K562 (cell line): ENCODE measurements at regions not wholly inside any gene's neighbourhood (a gene's known extent, or its start where the extent isn't known, plus 50 kb on each side); places are given as distances from the start of the nearest gene placed in this dataset.

Source experiments
- ATAC-seq: fragments of 200-7000 bp; cut with Tn5 transposase; 3 replicates; pipeline ENCODE4 v1.9.1; 2020; ENCODE audit warnings: moderate library complexity
- BruUV-seq: library from RNA; stranded (reverse); fragments of 400-500 nt; replicated peaks from 2 replicates; lab custom pipeline; 2021; lab: Mats Ljungman, UMichigan
- CTCF ChIA-PET: fragments of 300-600 bp; formaldehyde crosslinking; extraction: SDS; loops from one replicate; lab custom pipeline; 2021; ENCODE audit warnings: low intra/inter-chr PET ratio; lab: Yijun Ruan, JAX
- POLR2A ChIA-PET: fragments of 300-600, 350-650 bp; sonication (Branson Sonifier 250); formaldehyde crosslinking; extraction: SDS; loops from one replicate; lab custom pipeline; 2021; ENCODE audit warnings: antibody characterized with exemption, inconsistent platforms; lab: Yijun Ruan, JAX
- DNase-seq, 4 experiments: peaks; one replicate each; pipeline versions ENCODE4 v3.0.0 to v3.0.0-alpha.2; 2011 to 2018; ENCODE audit warnings: low spot score in 3 of 4, mixed read lengths in 3 of 4; ENCODE audit errors: extremely low read depth in 1 of 4
- FAIRE-seq: peaks from 2 replicates; lab custom pipeline; 2011; peaks lifted over from hg19 to GRCh38; lab: Jason Lieb, UNC
- H2AFZ ChIP-seq: 2 replicates; pipeline ENCODE4 v1.6.0; 2011; ENCODE audit warnings: low read depth, low read length, control low read depth, inconsistent platforms
- H3K27ac ChIP-seq: fragments of 200-600 bp; 3 replicates; pipeline ENCODE4 v1.8.0; 2011; ENCODE audit warnings: low read depth, mild to moderate bottlenecking, control low read depth, inconsistent platforms, low read length, moderate library complexity, mixed read lengths; ENCODE audit errors: extremely low read depth
- H3K27me3 ChIP-seq, 2 experiments: fragments of 300-600 bp in 1 of 2; 2 replicates in 1 of 2; 3 replicates in 1 of 2; pipeline versions ENCODE4 v1.6.0 to v1.8.0; 2011; ENCODE audit warnings: inconsistent platforms in 2 of 2, low read length in 2 of 2, mild to moderate bottlenecking in 1 of 2, mixed read lengths in 1 of 2, moderate library complexity in 1 of 2; ENCODE audit not compliant: control insufficient read depth in 2 of 2, insufficient read depth in 2 of 2
- H3K36me3 ChIP-seq: fragments of 300-600 bp; 3 replicates; pipeline ENCODE4 v1.8.0; 2011; ENCODE audit warnings: mild to moderate bottlenecking, low read length, inconsistent platforms; ENCODE audit not compliant: control insufficient read depth, insufficient read depth
- H3K4me1 ChIP-seq, 2 experiments: fragments of 200-600 bp in 1 of 2; replicated peaks in 1 of 2; 2 replicates in 1 of 2; 3 replicates in 1 of 2; pipeline versions ENCODE4 v1.5.1 to v1.8.0; 2011; ENCODE audit warnings: inconsistent platforms in 2 of 2, low read length in 2 of 2, mild to moderate bottlenecking in 1 of 2, mixed read lengths in 1 of 2, moderate library complexity in 1 of 2; ENCODE audit not compliant: control insufficient read depth in 2 of 2, insufficient read depth in 2 of 2
- H3K4me2 ChIP-seq: 2 replicates; pipeline ENCODE4 v1.6.1; 2011; ENCODE audit warnings: low read length, control low read depth, inconsistent platforms, mixed read lengths; ENCODE audit not compliant: insufficient read depth
- H3K4me3 ChIP-seq: fragments of 200-600 bp; sonication (generic), shearing (Covaris generic); 2 replicates; pipeline ENCODE4 v1.5.1; 2016; ENCODE audit warnings: control low read depth, inconsistent platforms
- H3K79me2 ChIP-seq: fragments of 200-600 bp; 3 replicates; pipeline ENCODE4 v1.8.0; 2011; ENCODE audit warnings: low read length, inconsistent platforms; ENCODE audit not compliant: control insufficient read depth, insufficient read depth
- H3K9ac ChIP-seq, 2 experiments: 2 replicates each; pipeline versions ENCODE4 v1.6.0 to v1.6.1; 2011; ENCODE audit warnings: low read depth in 2 of 2, low read length in 2 of 2, control low read depth in 1 of 2, inconsistent platforms in 1 of 2, mild to moderate bottlenecking in 1 of 2, mixed read lengths in 1 of 2; ENCODE audit not compliant: insufficient read depth in 1 of 2
- H3K9me1 ChIP-seq: one replicate; pipeline ENCODE4 v1.6.0; 2011; ENCODE audit warnings: inconsistent platforms, mild to moderate bottlenecking, low read length, moderate library complexity; ENCODE audit not compliant: control insufficient read depth, insufficient read depth
- H3K9me3 ChIP-seq: replicated peaks from 2 replicates; pipeline ENCODE4 v1.5.1; 2011; ENCODE audit warnings: low read depth, low read length, inconsistent platforms; ENCODE audit not compliant: control insufficient read depth, insufficient read depth
- H4K20me1 ChIP-seq: replicated peaks from 2 replicates; pipeline ENCODE4 v1.6.1; 2011; ENCODE audit warnings: low read length, inconsistent platforms, mixed read lengths; ENCODE audit not compliant: control insufficient read depth, insufficient read depth
- BHLHE40 ChIP-seq: IDR thresholded peaks from 2 replicates; pipeline ENCODE4 v1.6.1; 2011; ENCODE audit warnings: low read length, improper control_type of control experiment
- FOXJ2 ChIP-seq: fragments of 200-800 bp; sonication (Bioruptor generic); IDR thresholded peaks from 2 replicates; pipeline ENCODE4 v1.6.1; 2016; ENCODE audit warnings: missing genetic modification characterization, missing compliant biosample characterization
- HMG20A ChIP-seq: fragments of 450-650 bp; formaldehyde crosslinking; conservative IDR thresholded peaks from 2 replicates; pipeline ENCODE4 v1.4.0; 2020; ENCODE audit warnings: mild to moderate bottlenecking, mixed read lengths
- JUND ChIP-seq, 2 experiments: IDR thresholded peaks; 2 replicates in 1 of 2; 3 replicates in 1 of 2; pipeline ENCODE4 v1.6.1; 2011; ENCODE audit warnings: borderline replicate concordance in 2 of 2, low read depth in 2 of 2, low read length in 2 of 2, improper control_type of control experiment in 1 of 2, missing biosample characterization in 1 of 2, missing genetic modification characterization in 1 of 2, missing genetic modification reagents in 1 of 2
- MTA3 ChIP-seq: fragments of 450-650 bp; formaldehyde crosslinking; IDR thresholded peaks from 2 replicates; pipeline ENCODE4 v1.6.1; 2017; ENCODE audit warnings: mild to moderate bottlenecking, borderline replicate concordance
- SRF ChIP-seq, 2 experiments: fragments of 250-450, 450-650 bp in 1 of 2; sonication (Bioruptor Pico) in 1 of 2; sonication (generic) in 1 of 2; formaldehyde crosslinking; IDR thresholded peaks; 2 replicates each; pipeline versions ENCODE4 v1.5.0 to v1.5.1; 2020 to 2022; ENCODE audit warnings: mild to moderate bottlenecking in 1 of 2, missing genetic modification reagents in 1 of 2
- ZNF12 ChIP-seq: sonication (generic); formaldehyde crosslinking; IDR thresholded peaks from 2 replicates; pipeline ENCODE4 v1.4.0; 2020; ENCODE audit warnings: mild to moderate bottlenecking, missing genetic modification reagents
- WGBS: fragments of 100-300 bp; shearing (Covaris generic); methylation state at CpG from one replicate; pipeline ENCODE4 v1.1.6; 2016; ENCODE audit warnings: low coverage, mixed read lengths; ENCODE audit not compliant: insufficient coverage; ENCODE audit errors: missing lambda C conversion rate; 5-methylcytosine and 5-hydroxymethylcytosine counted together
- in situ Hi-C: fragments of 300-500 bp; cut with MboI; formaldehyde crosslinking; loops from 4 replicates; pipeline ENCODE4 v1.15.0; 2018; ENCODE audit warnings: inconsistent platforms, mixed read lengths
- intact Hi-C: fragments of 100-400 bp; cut with micrococcal nuclease; formaldehyde crosslinking; loops from 2 replicates; pipeline ENCODE4 v1.14.2; 2022
- TF ChIP-seq, protein P1 (sequence below), 2 experiments: fragments of 450-650 bp in 1 of 2; sonication (generic) in 1 of 2; formaldehyde crosslinking in 1 of 2; IDR thresholded peaks in 1 of 2; conservative IDR thresholded peaks in 1 of 2; 2 replicates each; pipeline versions ENCODE4 v1.6.1 to v1.8.1; 2016 to 2023; ENCODE audit warnings: mild to moderate bottlenecking in 2 of 2, moderate library complexity in 2 of 2, inconsistent platforms in 1 of 2, missing genetic modification reagents in 1 of 2
- TF ChIP-seq, protein P2 (sequence below), 2 experiments: fragments of 450-650 bp; IDR thresholded peaks; 2 replicates each; pipeline ENCODE4 v1.6.1; 2018; ENCODE audit warnings: mild to moderate bottlenecking in 2 of 2, low read depth in 1 of 2; ENCODE audit not compliant: partially characterized antibody in 2 of 2

DNA sequence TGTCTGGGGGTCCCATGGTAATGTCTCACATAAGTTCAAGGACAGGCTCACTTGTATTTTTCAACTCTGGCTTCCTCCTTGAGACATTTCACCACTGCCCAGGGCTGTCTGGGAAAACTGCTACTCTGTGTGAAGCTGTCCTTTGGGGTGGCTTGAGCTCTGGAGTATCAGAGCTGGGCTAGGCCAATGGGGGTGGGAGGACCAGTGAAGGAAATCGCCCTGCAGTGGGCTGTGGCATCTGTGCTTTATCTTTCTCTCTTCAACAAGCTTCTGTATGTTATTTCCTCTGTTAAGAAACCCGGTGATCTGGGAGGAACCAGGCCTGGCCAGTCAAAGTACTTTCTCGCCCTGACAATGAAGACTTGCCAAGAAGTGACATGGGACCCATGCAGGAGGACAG, 87.4 kb downstream of the SMIM20 start:
- intact Hi-C loops, result no loop called here
- Histone ChIP-seq H3K9me3 (no peaks in the 10 kb centered on the region), H4K20me1 (no peaks in the 10 kb centered on the region)
- no peak for DNase-seq
- in situ Hi-C loops, result no loop called here
- no peak for TF ChIP-seq BHLHE40
- TF ChIP-seq, protein P1, sequence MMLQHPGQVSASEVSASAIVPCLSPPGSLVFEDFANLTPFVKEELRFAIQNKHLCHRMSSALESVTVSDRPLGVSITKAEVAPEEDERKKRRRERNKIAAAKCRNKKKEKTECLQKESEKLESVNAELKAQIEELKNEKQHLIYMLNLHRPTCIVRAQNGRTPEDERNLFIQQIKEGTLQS (IDR thresholded peaks at IDR 0.05), result no peak
- TF ChIP-seq, protein P1 (CRISPR knock-in tag; conservative IDR thresholded peaks at IDR 0.05), result no peak
- TF ChIP-seq ZNF12 (CRISPR knock-in tag), result no peak
- no peak for TF ChIP-seq MTA3
- TF ChIP-seq, protein P2, sequence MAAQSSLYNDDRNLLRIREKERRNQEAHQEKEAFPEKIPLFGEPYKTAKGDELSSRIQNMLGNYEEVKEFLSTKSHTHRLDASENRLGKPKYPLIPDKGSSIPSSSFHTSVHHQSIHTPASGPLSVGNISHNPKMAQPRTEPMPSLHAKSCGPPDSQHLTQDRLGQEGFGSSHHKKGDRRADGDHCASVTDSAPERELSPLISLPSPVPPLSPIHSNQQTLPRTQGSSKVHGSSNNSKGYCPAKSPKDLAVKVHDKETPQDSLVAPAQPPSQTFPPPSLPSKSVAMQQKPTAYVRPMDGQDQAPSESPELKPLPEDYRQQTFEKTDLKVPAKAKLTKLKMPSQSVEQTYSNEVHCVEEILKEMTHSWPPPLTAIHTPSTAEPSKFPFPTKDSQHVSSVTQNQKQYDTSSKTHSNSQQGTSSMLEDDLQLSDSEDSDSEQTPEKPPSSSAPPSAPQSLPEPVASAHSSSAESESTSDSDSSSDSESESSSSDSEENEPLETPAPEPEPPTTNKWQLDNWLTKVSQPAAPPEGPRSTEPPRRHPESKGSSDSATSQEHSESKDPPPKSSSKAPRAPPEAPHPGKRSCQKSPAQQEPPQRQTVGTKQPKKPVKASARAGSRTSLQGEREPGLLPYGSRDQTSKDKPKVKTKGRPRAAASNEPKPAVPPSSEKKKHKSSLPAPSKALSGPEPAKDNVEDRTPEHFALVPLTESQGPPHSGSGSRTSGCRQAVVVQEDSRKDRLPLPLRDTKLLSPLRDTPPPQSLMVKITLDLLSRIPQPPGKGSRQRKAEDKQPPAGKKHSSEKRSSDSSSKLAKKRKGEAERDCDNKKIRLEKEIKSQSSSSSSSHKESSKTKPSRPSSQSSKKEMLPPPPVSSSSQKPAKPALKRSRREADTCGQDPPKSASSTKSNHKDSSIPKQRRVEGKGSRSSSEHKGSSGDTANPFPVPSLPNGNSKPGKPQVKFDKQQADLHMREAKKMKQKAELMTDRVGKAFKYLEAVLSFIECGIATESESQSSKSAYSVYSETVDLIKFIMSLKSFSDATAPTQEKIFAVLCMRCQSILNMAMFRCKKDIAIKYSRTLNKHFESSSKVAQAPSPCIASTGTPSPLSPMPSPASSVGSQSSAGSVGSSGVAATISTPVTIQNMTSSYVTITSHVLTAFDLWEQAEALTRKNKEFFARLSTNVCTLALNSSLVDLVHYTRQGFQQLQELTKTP (IDR thresholded peaks at IDR 0.05; ENCODE audit: low read depth in 1 of 2, partially characterized antibody in 2 of 2), result no peak
- no peak for TF ChIP-seq FOXJ2 (tag)
- no peak for TF ChIP-seq JUND (IDR thresholded peaks at IDR 0.05; ENCODE audit: borderline replicate concordance, low read depth, low read length)
- TF ChIP-seq JUND (tag; IDR thresholded peaks at IDR 0.05; ENCODE audit: borderline replicate concordance, low read depth, low read length), result no peak
- TF ChIP-seq HMG20A (CRISPR knock-in tag), result no peak
- TF ChIP-seq SRF (CRISPR knock-in tag; IDR thresholded peaks at IDR 0.05), result no peak
- TF ChIP-seq, all 486 proteins: peak for 0
- H3K9ac ChIP-seq, result no peak overlapping the region
- ATAC-seq (no peak), FAIRE-seq (no peak)
- H3K36me3 ChIP-seq, result no peaks in the 10 kb centered on the region
- no peak overlapping the region for H3K4me2 ChIP-seq
- no peaks in the 10 kb centered on the region for H3K9me1 ChIP-seq
- POLR2A ChIA-PET, result interaction anchor here (1.2 kb wide), 1 partner anchor 14 kb away, joined by 3 read pairs; no protein-coding TSS in a partner anchor
- H3K79me2 ChIP-seq, result no peaks in the 10 kb centered on the region
- H3K4me3 ChIP-seq, result no peak overlapping the region
- 5% methylated on average over 3 of the region's 3 CpGs for WGBS
- H3K27ac ChIP-seq, result no peak overlapping the region
- BruUV-seq, result no TSS peak
- CTCF ChIA-PET, result no interaction called here
- no peaks in the 10 kb centered on the region for H3K27me3 ChIP-seq
- H3K4me1 ChIP-seq, result no peaks in the 10 kb centered on the region
- no peak overlapping the region for H2AFZ ChIP-seq
